GM12892 (cell line): ENCODE measurements at regions not wholly inside any gene's neighbourhood (a gene's known extent, or its start where the extent isn't known, plus 50 kb on each side); places are given as distances from the start of the nearest gene placed in this dataset.

Experiments used
- DNase-seq: peaks from one replicate; pipeline ENCODE4 v3.0.0; 2011; ENCODE audit not compliant: insufficient read length
- FAIRE-seq: peaks from 2 replicates; lab custom pipeline; 2011; peaks lifted over from hg19 to GRCh38; lab: Jason Lieb, UNC
- POLR2A ChIP-seq: IDR thresholded peaks from 2 replicates; pipeline ENCODE4 v1.6.1; 2011; ENCODE audit warnings: low read depth, low read length, control low read depth
- POLR2AphosphoS5 ChIP-seq: IDR thresholded peaks from 2 replicates; pipeline ENCODE4 v1.6.1; 2011; ENCODE audit warnings: low read depth, low read length, control low read depth
- TAF1 ChIP-seq: IDR thresholded peaks from 2 replicates; pipeline ENCODE4 v1.6.1; 2011; ENCODE audit warnings: low read depth, mild to moderate bottlenecking, control low read depth, low read length, borderline replicate concordance

DNA sequence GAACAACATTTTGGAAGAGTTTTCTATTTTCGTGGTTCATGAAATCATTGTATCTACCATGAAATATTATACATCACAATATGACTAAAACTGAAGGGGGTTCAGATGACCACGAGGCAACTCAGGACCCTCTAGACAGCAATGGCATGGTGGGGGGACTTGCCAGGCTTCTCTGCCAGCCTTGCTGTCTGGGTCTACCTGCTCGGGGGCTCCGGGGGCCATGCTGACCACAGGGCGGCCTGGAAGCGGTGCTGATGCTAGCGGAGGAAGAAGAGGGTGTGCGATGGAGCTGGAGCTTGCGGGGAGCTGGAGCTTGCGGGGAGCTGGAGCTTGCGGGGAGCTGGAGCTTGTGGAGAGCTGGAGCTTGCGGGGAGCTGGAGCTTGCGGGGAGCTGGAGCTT lies 89.2 kb upstream of the IRX4 start:
- FAIRE-seq: no peak
- TF ChIP-seq TAF1: no peak
- no peak for TF ChIP-seq POLR2AphosphoS5
- TF ChIP-seq POLR2A: no peak
- DNase-seq: no peak

GRCh38 chr5:1967736-1968135 lies 85.0 kb upstream of the IRX4 start:
- DNase-seq (no peak), FAIRE-seq (no peak)
- no peak for TF ChIP-seq POLR2AphosphoS5
- TF ChIP-seq TAF1: no peak
- TF ChIP-seq POLR2A: no peak

DNA sequence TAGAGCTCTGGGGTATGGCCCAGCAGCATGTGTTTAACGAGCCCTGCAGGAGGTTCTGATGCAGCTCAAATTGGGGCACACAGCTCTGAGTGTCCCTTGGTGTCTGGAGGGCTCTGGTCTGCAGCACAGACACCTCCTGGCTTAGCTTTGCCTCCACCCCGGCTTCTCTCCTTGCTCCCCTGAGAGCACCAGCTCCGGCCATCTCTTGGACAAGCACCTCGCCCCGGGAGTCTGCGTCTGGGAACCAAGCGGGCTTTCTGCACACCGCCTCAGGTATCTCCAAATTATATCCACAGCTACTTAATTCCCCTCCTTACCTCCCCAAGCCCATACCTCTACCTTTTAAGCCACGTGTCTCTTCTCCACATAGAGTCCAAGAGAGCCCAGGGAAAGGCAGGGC lies 83.7 kb upstream of the IRX4 start:
- TF ChIP-seq POLR2AphosphoS5 (no peak), POLR2A (no peak), TAF1 (no peak)
- no peak for DNase-seq
- no peak for FAIRE-seq

GRCh38 chr5:1965925-1966324 lies 83.2 kb upstream of the IRX4 start:
- TF ChIP-seq TAF1: no peak
- no peak for TF ChIP-seq POLR2AphosphoS5
- no peak for TF ChIP-seq POLR2A
- DNase-seq (no peak), FAIRE-seq (no peak)

GRCh38 chr5:1963941-1964451 lies 81.3 kb upstream of the IRX4 start:
- DNase-seq (no peak), FAIRE-seq (no peak)
- TF ChIP-seq TAF1 (no peak), POLR2AphosphoS5 (no peak), POLR2A (no peak)

GRCh38 chr5:1963358-1963757 lies 80.6 kb upstream of the IRX4 start:
- TF ChIP-seq POLR2AphosphoS5: no peak
- TF ChIP-seq TAF1: no peak
- DNase-seq: no peak

DNA sequence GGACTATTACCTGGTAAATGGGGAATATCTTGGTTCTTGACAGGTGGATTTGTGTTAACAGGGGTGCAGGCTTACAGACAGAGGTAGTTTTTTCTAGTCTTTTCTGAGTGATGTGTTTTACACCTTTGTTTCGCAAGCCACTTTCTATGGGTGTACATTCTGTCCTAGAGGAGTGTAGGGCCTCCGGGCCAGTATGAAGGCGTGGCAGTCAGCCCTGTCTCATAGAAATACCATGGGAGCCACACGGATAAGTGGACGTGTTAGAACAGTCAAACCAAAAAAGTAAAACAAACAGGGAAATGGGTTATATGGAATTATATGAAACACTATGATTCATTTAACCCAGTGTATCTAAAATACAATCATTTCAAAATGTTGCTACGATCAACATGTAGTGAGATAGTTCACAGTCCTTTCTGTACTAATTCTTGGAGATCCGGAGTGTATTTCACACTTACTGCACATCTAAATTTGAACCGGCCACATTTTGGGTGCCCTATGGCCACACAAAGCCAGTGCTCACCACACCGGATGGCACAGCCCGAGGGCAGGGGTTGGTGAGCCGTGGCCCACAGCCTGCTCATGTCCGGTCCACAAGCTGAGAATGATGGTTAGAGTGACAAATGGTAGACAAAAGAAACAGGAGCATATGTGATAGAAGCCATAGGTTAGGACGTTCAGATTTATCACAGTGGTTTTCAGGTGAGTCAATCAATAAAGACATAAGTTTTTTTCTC lies 80.1 kb upstream of the IRX4 start:
- no peak for TF ChIP-seq POLR2AphosphoS5
- no peak for TF ChIP-seq TAF1
- TF ChIP-seq POLR2A: no peak
- FAIRE-seq (no peak), DNase-seq (no peak)

More at GRCh38 chr5:1963358-1963757, 80.6 kb upstream of the IRX4 start:
- FAIRE-seq: no peak

DNA sequence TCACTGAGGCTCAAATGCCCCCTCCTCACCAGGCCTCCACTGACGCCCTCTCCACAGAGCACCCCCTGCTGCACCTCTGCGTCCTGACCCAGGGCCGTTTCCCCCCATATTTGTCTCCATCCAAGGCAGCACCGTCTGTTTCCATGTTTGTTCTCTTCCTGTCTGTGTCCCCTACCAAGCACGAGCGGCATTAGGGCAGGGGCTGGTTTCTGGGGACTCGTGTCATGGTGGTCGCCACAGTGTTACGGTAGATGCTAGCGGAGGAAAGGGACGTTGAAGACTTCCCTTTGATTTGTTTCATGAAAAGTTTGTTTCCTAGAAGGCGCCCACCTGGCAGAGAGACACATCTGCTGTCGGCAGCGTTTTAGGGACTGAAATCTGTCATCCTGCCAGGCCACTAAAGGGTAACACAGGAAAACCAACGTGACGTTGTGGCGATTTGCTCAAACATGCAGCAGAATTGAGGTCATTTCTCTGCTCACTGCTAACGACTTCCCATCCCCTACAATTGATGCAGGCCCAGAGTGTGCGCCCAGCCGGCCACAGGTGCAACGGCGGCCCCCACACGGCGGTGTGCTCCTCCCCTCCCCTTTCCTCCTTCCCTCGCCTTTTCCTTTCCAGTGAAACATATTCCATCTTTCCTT lies 79.3 kb upstream of the IRX4 start:
- no peak for DNase-seq
- FAIRE-seq: no peak
- TF ChIP-seq POLR2A (no peak), POLR2AphosphoS5 (no peak), TAF1 (no peak)

GRCh38 chr5:1961304-1961946 lies 78.7 kb upstream of the IRX4 start:
- TF ChIP-seq TAF1: no peak
- TF ChIP-seq POLR2AphosphoS5: no peak
- no peak for TF ChIP-seq POLR2A
- FAIRE-seq: no peak
- no peak for DNase-seq

DNA sequence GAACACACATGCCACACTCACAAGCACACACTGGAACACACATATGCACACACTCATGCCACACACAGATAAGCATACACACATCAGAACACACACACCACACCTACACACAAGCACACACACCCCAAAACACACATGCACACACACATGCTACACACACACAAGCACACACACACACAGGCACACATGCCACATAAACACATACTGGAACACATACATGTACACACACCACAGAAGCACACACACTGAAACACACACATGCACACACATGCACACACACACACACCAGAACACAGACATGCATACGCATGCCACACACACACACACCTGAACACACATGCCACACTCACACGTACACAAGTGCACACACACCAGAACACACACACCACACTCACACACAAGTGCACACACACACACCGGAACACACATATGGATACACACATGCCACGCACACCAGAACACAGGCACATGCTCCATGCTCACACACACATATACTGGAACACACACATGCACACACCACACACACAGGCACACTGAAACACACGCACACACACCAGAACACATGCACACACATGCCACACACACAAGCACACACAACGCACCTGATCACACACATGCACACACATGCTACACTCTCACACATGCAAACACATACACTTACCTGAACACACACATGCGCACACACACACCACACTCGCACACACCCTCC lies 78.0 kb upstream of the IRX4 start:
- FAIRE-seq: no peak
- TF ChIP-seq TAF1 (no peak), POLR2A (no peak)
- no peak for DNase-seq
